Right lobe of liver (tissue), 4 donors: ENCODE measurements at regions not wholly inside any gene's neighbourhood (a gene's known extent, or its start where the extent isn't known, plus 50 kb on each side); places are given as distances from the start of the nearest gene placed in this dataset.

Experiments used
- CTCF ChIP-seq, 4 donors: fragments of 200-600 bp in 3 of 4; fragments of 450-650 bp in 1 of 4; IDR thresholded peaks; one replicate each; pipeline versions ENCODE4 v1.5.1 to v1.8.0; 2016 to 2022; ENCODE audit warnings: antibody characterized with exemption in 4 of 4, mild to moderate bottlenecking in 2 of 4
- POLR2A ChIP-seq: fragments of 450-650 bp; IDR thresholded peaks from one replicate; pipeline ENCODE4 v1.6.1; 2017; ENCODE audit warnings: antibody characterized with exemption, mild to moderate bottlenecking
- donor health status: DM: no; HTN: no; CAD: no.
- donor health status: DM: no; HTN: no; CAD: no.
- donor health status: DM: no; HTN: yes; CAD: no.

- TF ChIP-seq POLR2A (no peak), CTCF (IDR thresholded peaks at IDR 0.05) (no peak)
Measured at GRCh38 chr15:69661871-69662644, 209.4 kb downstream of the RPLP1 start.
